ENCODE measurements at regions not wholly inside any gene's neighbourhood (a gene's known extent, or its start where the extent isn't known, plus 50 kb on each side); places are given as distances from the start of the nearest gene placed in this dataset.

DNA sequence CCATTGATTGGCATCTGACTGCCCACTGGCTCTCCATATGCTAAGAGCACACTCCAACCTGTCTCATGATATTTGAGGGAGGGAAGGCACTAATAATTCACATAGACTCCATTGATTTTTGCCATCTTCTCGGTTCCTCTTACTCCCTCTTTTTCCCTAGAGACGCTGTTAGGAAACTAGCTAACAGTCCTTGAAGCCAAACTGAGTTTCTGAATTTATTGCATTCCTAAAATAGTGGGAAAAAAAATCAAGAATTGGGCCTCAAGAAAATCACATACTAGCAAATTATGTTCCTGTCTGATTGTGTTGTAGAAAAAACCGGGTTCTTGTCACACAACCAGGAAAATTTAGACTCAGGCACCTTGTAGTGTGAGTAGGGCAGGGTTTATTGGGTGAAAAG is 86.4 kb upstream of the SLC7A1 start:
- no peaks in the 10 kb centered on the region for H3K4me1 ChIP-seq (ENCODE audit: low read depth, poor library complexity, severe bottlenecking)
- no peak overlapping the region for H2AFZ ChIP-seq (ENCODE audit: low read depth)
- no peaks in the 10 kb centered on the region for H3K36me3 ChIP-seq (ENCODE audit: insufficient read depth)
- no peaks in the 10 kb centered on the region for H3K79me2 ChIP-seq (ENCODE audit: insufficient read depth, low read depth)
- no peak overlapping the region for H3K4me3 ChIP-seq (IDR thresholded peaks at IDR 0.05; ENCODE audit: insufficient read depth, low read depth, low read length)
- H3K27me3 ChIP-seq (ENCODE audit: insufficient read depth, low read depth) = no peaks in the 10 kb centered on the region
- H3K27ac ChIP-seq = no peak overlapping the region
- no peak overlapping the region for H3K4me2 ChIP-seq
- TF ChIP-seq, protein P1, sequence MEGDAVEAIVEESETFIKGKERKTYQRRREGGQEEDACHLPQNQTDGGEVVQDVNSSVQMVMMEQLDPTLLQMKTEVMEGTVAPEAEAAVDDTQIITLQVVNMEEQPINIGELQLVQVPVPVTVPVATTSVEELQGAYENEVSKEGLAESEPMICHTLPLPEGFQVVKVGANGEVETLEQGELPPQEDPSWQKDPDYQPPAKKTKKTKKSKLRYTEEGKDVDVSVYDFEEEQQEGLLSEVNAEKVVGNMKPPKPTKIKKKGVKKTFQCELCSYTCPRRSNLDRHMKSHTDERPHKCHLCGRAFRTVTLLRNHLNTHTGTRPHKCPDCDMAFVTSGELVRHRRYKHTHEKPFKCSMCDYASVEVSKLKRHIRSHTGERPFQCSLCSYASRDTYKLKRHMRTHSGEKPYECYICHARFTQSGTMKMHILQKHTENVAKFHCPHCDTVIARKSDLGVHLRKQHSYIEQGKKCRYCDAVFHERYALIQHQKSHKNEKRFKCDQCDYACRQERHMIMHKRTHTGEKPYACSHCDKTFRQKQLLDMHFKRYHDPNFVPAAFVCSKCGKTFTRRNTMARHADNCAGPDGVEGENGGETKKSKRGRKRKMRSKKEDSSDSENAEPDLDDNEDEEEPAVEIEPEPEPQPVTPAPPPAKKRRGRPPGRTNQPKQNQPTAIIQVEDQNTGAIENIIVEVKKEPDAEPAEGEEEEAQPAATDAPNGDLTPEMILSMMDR (conservative IDR thresholded peaks at IDR 0.05; ENCODE audit: low read depth, low read length) = no peak
- no peak overlapping the region for H3K9ac ChIP-seq
- no peaks in the 10 kb centered on the region for H4K20me1 ChIP-seq (ENCODE audit: insufficient read depth)

DNA sequence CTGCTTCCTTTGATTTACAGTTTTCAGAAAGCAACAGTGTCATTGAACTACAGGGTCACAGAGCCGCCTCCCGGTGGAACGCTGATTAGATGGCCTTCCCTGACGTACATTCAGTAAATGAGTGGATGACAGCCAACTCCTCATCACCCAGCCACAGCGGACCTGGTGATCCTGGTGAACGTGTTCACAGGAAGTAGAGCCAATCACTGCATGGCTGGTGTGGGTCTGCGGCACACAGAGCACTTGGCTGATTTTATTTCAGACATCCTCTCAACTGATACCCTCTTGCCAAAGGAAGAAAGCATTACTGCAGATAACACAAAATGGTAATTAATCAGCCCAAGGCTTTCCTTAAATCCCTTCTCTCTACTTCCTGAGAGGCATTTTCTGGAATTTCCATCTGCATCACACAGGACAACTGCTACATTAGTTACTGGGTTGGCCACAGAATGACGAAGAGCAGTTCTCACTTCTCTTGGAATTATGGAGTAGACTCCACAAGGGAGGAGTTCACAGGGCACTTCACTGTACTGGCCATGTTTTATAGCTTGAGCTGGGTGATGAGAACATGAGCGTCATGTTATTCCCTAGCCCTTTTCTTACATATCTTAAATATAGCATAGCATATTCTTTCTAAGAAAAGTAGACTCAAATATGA is 84.0 kb upstream of the SLC7A1 start:
- Histone ChIP-seq H3K27me3 (ENCODE audit: insufficient read depth, low read depth) (no peaks in the 10 kb centered on the region), H4K20me1 (ENCODE audit: insufficient read depth) (no peaks in the 10 kb centered on the region), H3K9ac (no peak overlapping the region), H2AFZ (ENCODE audit: low read depth) (no peak overlapping the region), H3K4me1 (ENCODE audit: low read depth, poor library complexity, severe bottlenecking) (no peaks in the 10 kb centered on the region), H3K36me3 (ENCODE audit: insufficient read depth) (no peaks in the 10 kb centered on the region), H3K79me2 (ENCODE audit: insufficient read depth, low read depth) (no peaks in the 10 kb centered on the region), H3K27ac (no peak overlapping the region), H3K4me2 (no peak overlapping the region), H3K4me3 (IDR thresholded peaks at IDR 0.05; ENCODE audit: insufficient read depth, low read depth, low read length) (no peak overlapping the region)
- TF ChIP-seq, protein P1 (conservative IDR thresholded peaks at IDR 0.05; ENCODE audit: low read depth, low read length) = no peak

DNA sequence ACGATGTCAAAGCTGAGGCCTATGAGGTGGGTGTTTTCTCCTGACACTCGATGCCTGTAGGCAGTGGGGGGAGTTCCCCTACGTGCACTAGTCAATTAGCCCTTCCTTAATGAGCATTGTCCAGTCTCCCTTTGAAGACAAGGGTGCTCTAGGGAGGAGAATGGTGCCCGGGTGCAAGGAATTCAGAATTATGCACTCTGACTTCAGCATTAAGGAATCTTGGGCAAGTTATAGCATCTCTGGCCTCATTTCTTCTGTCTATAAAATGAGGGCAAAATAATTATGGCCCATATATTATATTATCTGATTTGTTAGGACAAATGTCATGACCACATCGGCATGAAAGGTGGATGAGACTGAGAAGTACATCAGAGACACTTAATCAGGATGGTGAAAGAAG is 82.1 kb upstream of the SLC7A1 start:
- Histone ChIP-seq H3K9ac (no peak overlapping the region), H3K4me1 (ENCODE audit: low read depth, poor library complexity, severe bottlenecking) (no peaks in the 10 kb centered on the region), H3K36me3 (ENCODE audit: insufficient read depth) (no peaks in the 10 kb centered on the region), H3K79me2 (ENCODE audit: insufficient read depth, low read depth) (no peaks in the 10 kb centered on the region), H3K4me2 (no peak overlapping the region), H3K27me3 (ENCODE audit: insufficient read depth, low read depth) (no peaks in the 10 kb centered on the region), H3K27ac (no peak overlapping the region), H4K20me1 (ENCODE audit: insufficient read depth) (no peaks in the 10 kb centered on the region), H3K4me3 (IDR thresholded peaks at IDR 0.05; ENCODE audit: insufficient read depth, low read depth, low read length) (no peak overlapping the region), H2AFZ (ENCODE audit: low read depth) (no peak overlapping the region)
- TF ChIP-seq, protein P1 (conservative IDR thresholded peaks at IDR 0.05; ENCODE audit: low read depth, low read length) = no peak

DNA sequence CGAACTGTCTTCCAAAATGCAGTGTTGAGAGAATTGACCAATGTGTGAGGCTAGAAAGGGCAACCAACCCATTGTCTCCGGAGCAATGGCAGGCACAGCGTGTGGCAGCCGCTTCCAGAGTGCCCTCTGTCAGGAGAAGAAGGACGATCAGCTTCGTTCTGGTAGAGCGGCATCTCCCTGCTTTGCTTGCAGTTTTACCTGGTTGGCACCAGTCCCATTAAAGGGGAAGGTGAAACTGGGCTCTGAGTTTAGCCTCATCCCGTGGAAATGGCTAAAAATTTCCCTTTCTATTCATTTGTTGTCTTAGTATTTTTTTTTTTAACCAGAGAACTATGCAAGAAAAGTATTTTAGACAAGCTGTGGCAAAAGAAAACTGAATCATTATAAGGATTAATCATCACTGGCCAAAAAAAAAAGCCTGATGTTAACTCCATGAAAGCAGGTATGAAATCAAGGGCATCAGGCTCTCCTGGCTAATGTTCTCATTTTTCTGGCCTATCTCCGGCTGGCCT is 81.5 kb upstream of the SLC7A1 start:
- no peak overlapping the region for H3K4me2 ChIP-seq
- no peak overlapping the region for H2AFZ ChIP-seq (ENCODE audit: low read depth)
- no peaks in the 10 kb centered on the region for H3K79me2 ChIP-seq (ENCODE audit: insufficient read depth, low read depth)
- H4K20me1 ChIP-seq (ENCODE audit: insufficient read depth) = no peaks in the 10 kb centered on the region
- H3K36me3 ChIP-seq (ENCODE audit: insufficient read depth) = no peaks in the 10 kb centered on the region
- H3K27me3 ChIP-seq (ENCODE audit: insufficient read depth, low read depth) = no peaks in the 10 kb centered on the region
- no peak overlapping the region for H3K9ac ChIP-seq
- no peak overlapping the region for H3K4me3 ChIP-seq (IDR thresholded peaks at IDR 0.05; ENCODE audit: insufficient read depth, low read depth, low read length)
- H3K4me1 ChIP-seq (ENCODE audit: low read depth, poor library complexity, severe bottlenecking) = no peaks in the 10 kb centered on the region
- TF ChIP-seq, protein P1 (conservative IDR thresholded peaks at IDR 0.05; ENCODE audit: low read depth, low read length) = no peak
- H3K27ac ChIP-seq = no peak overlapping the region

Data from KMS-11 (cell line).